ENCODE measurements at regions not wholly inside any gene's neighbourhood (a gene's known extent, or its start where the extent isn't known, plus 50 kb on each side); places are given as distances from the start of the nearest gene placed in this dataset.

DNA sequence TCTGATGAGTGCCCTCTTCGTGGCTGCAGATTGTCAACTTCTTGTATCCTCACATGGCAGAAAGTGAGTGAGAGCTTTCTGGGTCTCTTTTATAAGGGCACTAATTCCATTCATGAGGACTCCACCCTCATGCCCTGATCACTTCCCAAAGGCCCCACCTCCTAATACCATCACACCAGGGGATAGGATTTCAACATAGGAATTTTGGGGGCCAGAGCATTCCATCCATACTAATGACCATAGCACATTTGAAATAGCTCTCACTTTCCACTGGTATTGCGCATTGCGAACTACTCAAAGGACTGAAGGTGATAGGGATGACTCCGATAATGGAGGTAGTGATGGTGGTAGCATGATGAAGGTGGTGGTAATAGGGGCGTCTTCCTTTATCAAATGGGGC lies 324.3 kb downstream of the PRL start:
- TF ChIP-seq MAZ (IDR thresholded peaks at IDR 0.05; ENCODE audit: borderline replicate concordance, low read depth, low read length) (no peak), BHLHE40 (IDR thresholded peaks at IDR 0.05; ENCODE audit: low read depth, low read length) (no peak), CEBPB (IDR thresholded peaks at IDR 0.05; ENCODE audit: low read depth, low read length) (no peak), POLR2A (IDR thresholded peaks at IDR 0.05; ENCODE audit: low read depth, low read length) (no peak), SMC3 (IDR thresholded peaks at IDR 0.05; ENCODE audit: low read depth, low read length) (no peak), MXI1 (IDR thresholded peaks at IDR 0.05; ENCODE audit: borderline replicate concordance, low read depth, low read length) (no peak)
- TF ChIP-seq, protein P1, sequence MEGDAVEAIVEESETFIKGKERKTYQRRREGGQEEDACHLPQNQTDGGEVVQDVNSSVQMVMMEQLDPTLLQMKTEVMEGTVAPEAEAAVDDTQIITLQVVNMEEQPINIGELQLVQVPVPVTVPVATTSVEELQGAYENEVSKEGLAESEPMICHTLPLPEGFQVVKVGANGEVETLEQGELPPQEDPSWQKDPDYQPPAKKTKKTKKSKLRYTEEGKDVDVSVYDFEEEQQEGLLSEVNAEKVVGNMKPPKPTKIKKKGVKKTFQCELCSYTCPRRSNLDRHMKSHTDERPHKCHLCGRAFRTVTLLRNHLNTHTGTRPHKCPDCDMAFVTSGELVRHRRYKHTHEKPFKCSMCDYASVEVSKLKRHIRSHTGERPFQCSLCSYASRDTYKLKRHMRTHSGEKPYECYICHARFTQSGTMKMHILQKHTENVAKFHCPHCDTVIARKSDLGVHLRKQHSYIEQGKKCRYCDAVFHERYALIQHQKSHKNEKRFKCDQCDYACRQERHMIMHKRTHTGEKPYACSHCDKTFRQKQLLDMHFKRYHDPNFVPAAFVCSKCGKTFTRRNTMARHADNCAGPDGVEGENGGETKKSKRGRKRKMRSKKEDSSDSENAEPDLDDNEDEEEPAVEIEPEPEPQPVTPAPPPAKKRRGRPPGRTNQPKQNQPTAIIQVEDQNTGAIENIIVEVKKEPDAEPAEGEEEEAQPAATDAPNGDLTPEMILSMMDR (conservative IDR thresholded peaks at IDR 0.05; ENCODE audit: low read depth, low read length) = no peak
- TF ChIP-seq, protein P2, sequence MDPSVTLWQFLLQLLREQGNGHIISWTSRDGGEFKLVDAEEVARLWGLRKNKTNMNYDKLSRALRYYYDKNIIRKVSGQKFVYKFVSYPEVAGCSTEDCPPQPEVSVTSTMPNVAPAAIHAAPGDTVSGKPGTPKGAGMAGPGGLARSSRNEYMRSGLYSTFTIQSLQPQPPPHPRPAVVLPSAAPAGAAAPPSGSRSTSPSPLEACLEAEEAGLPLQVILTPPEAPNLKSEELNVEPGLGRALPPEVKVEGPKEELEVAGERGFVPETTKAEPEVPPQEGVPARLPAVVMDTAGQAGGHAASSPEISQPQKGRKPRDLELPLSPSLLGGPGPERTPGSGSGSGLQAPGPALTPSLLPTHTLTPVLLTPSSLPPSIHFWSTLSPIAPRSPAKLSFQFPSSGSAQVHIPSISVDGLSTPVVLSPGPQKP (IDR thresholded peaks at IDR 0.05; ENCODE audit: borderline replicate concordance, low read depth, low read length) = no peak
